ENCODE measurements at regions not wholly inside any gene's neighbourhood (a gene's known extent, or its start where the extent isn't known, plus 50 kb on each side); places are given as distances from the start of the nearest gene placed in this dataset.

GRCh38 chr7:32257621-32258020, 187.4 kb upstream of the PDE1C start:
- Histone ChIP-seq H3K79me2 (ENCODE audit: insufficient read depth, low read depth, low read length) (no peaks in the 10 kb centered on the region), H4K20me1 (ENCODE audit: insufficient read depth, low read length) (no peaks in the 10 kb centered on the region), H3K4me3 (ENCODE audit: low read depth, low read length, poor library complexity, severe bottlenecking) (no peak overlapping the region), H3K9me3 (ENCODE audit: low read length) (no peaks in the 10 kb centered on the region), H3K4me2 (ENCODE audit: low read length) (no peak overlapping the region), H2AFZ (ENCODE audit: low read length) (no peak overlapping the region), H3K27ac (ENCODE audit: low read depth, low read length, poor library complexity, severe bottlenecking) (no peak overlapping the region), H3K9me2 (ENCODE audit: insufficient read depth, low read length) (no peaks in the 10 kb centered on the region), H3K4me1 (ENCODE audit: insufficient read depth, low read length, poor library complexity, severe bottlenecking) (no peaks in the 10 kb centered on the region), H3K36me3 (ENCODE audit: insufficient read depth, low read length) (no peaks in the 10 kb centered on the region)
- TF ChIP-seq CTCF (conservative IDR thresholded peaks at IDR 0.05; ENCODE audit: low read length) (no peak), EZH2phosphoT487 (IDR thresholded peaks at IDR 0.05; ENCODE audit: borderline replicate concordance, low read depth, low read length) (no peak)
- DNase-seq (ENCODE audit: low spot score), result no peak
- CTCF ChIA-PET (ENCODE audit: unreplicated experiment), result no interaction called here
- BruUV-seq (replicated peaks), result no TSS peak
- intact Hi-C loops (cut with micrococcal nuclease; ENCODE audit: unreplicated experiment), result no loop called here
- POLR2A ChIA-PET, result no interaction called here

- Histone ChIP-seq H3K4me1 (ENCODE audit: insufficient read depth, low read length, poor library complexity, severe bottlenecking) (no peaks in the 10 kb centered on the region), H3K27ac (ENCODE audit: low read depth, low read length, poor library complexity, severe bottlenecking) (no peak overlapping the region), H3K4me2 (ENCODE audit: low read length) (no peak overlapping the region), H3K9me2 (ENCODE audit: insufficient read depth, low read length) (no peaks in the 10 kb centered on the region), H2AFZ (ENCODE audit: low read length) (no peak overlapping the region), H3K36me3 (ENCODE audit: insufficient read depth, low read length) (no peaks in the 10 kb centered on the region), H3K79me2 (ENCODE audit: insufficient read depth, low read depth, low read length) (no peaks in the 10 kb centered on the region), H4K20me1 (ENCODE audit: insufficient read depth, low read length) (no peaks in the 10 kb centered on the region), H3K4me3 (ENCODE audit: low read depth, low read length, poor library complexity, severe bottlenecking) (no peak overlapping the region), H3K9me3 (ENCODE audit: low read length) (no peaks in the 10 kb centered on the region)
- CTCF ChIA-PET (ENCODE audit: unreplicated experiment), result no interaction called here
- intact Hi-C loops (cut with micrococcal nuclease; ENCODE audit: unreplicated experiment), result no loop called here
- POLR2A ChIA-PET, result no interaction called here
- BruUV-seq (replicated peaks), result no TSS peak
- TF ChIP-seq CTCF (conservative IDR thresholded peaks at IDR 0.05; ENCODE audit: low read length) (no peak), EZH2phosphoT487 (IDR thresholded peaks at IDR 0.05; ENCODE audit: borderline replicate concordance, low read depth, low read length) (no peak)
- DNase-seq (ENCODE audit: low spot score), result no peak
Measured at GRCh38 chr7:32256811-32257210, 186.6 kb upstream of the PDE1C start.

GRCh38 chr7:32256376-32256775, 186.2 kb upstream of the PDE1C start:
- intact Hi-C loops (cut with micrococcal nuclease; ENCODE audit: unreplicated experiment), result no loop called here
- BruUV-seq (replicated peaks), result no TSS peak
- Histone ChIP-seq H3K4me3 (ENCODE audit: low read depth, low read length, poor library complexity, severe bottlenecking) (no peak overlapping the region), H3K79me2 (ENCODE audit: insufficient read depth, low read depth, low read length) (no peaks in the 10 kb centered on the region), H3K9me2 (ENCODE audit: insufficient read depth, low read length) (no peaks in the 10 kb centered on the region), H3K9me3 (ENCODE audit: low read length) (no peaks in the 10 kb centered on the region), H2AFZ (ENCODE audit: low read length) (no peak overlapping the region), H3K4me1 (ENCODE audit: insufficient read depth, low read length, poor library complexity, severe bottlenecking) (no peaks in the 10 kb centered on the region), H3K4me2 (ENCODE audit: low read length) (no peak overlapping the region), H3K27ac (ENCODE audit: low read depth, low read length, poor library complexity, severe bottlenecking) (no peak overlapping the region), H4K20me1 (ENCODE audit: insufficient read depth, low read length) (no peaks in the 10 kb centered on the region), H3K36me3 (ENCODE audit: insufficient read depth, low read length) (no peaks in the 10 kb centered on the region)
- TF ChIP-seq EZH2phosphoT487 (IDR thresholded peaks at IDR 0.05; ENCODE audit: borderline replicate concordance, low read depth, low read length) (no peak), CTCF (conservative IDR thresholded peaks at IDR 0.05; ENCODE audit: low read length) (no peak)
- ChIA-PET POLR2A (no interaction called here), CTCF (ENCODE audit: unreplicated experiment) (no interaction called here)
- no peak for DNase-seq (ENCODE audit: low spot score)
